ENCODE measurements at regions not wholly inside any gene's neighbourhood (a gene's known extent, or its start where the extent isn't known, plus 50 kb on each side); places are given as distances from the start of the nearest gene placed in this dataset.

GRCh38 chr19:46911456-46911855 is 50.7 kb downstream of the ARHGAP35 start:
- Histone ChIP-seq H3K4me1 (ENCODE audit: control insufficient read depth, insufficient read depth, low read depth, low read length) (peaks cover 15% of the 10 kb centered on the region), H4K8ac (ENCODE audit: low read length) (no peak overlapping the region), H3K4ac (ENCODE audit: low read depth in 1 of 2, low read length in 2 of 2) (no peak overlapping the region), H2AK5ac (ENCODE audit: low read length, severe bottlenecking) (no peak overlapping the region), H3K4me2 (ENCODE audit: low read length, poor library complexity, severe bottlenecking) (no peak overlapping the region), H3K14ac (ENCODE audit: low read length in 2 of 2) (no peak overlapping the region), H3K18ac (ENCODE audit: low read depth in 1 of 2, low read length in 2 of 2) (no peak overlapping the region), H3K27me3 (ENCODE audit: control insufficient read depth in 1 of 2, insufficient read depth in 1 of 2, low read length in 2 of 2) (no peaks in the 10 kb centered on the region), H3K27ac (ENCODE audit: low read length, poor library complexity, severe bottlenecking) (no peak overlapping the region), H3K36me3 (ENCODE audit: control insufficient read depth in 1 of 2, insufficient read depth in 2 of 2, low read depth in 1 of 2, low read length in 2 of 2) (no peaks in the 10 kb centered on the region), H2BK12ac (ENCODE audit: low read length in 2 of 2) (no peak overlapping the region), H2BK5ac (ENCODE audit: low read depth, low read length, poor library complexity, severe bottlenecking) (no peak overlapping the region), H4K91ac (ENCODE audit: low read length) (no peak overlapping the region), H3K4me3 (ENCODE audit: insufficient read depth in 1 of 2, low read depth in 1 of 2, low read length in 2 of 2) (no peak overlapping the region), H2AFZ (ENCODE audit: low read depth, low read length) (no peak overlapping the region), H3K9ac (ENCODE audit: low read length) (no peak overlapping the region), H2BK15ac (ENCODE audit: low read depth, poor library complexity, severe bottlenecking) (no peak overlapping the region), H2BK120ac (ENCODE audit: low read depth, low read length) (no peak overlapping the region), H3K79me1 (replicated peaks; ENCODE audit: low read length, poor library complexity, severe bottlenecking) (peaks cover 12% of the 10 kb centered on the region), H3K23ac (ENCODE audit: low read length in 2 of 2) (no peak overlapping the region), H3K9me3 (ENCODE audit: control insufficient read depth, low read length) (no peaks in the 10 kb centered on the region)
- DNase-seq: no peak

GRCh38 chr19:46913198-46913851 is 52.5 kb downstream of the ARHGAP35 start:
- peaks cover 11% of the 10 kb centered on the region for H3K79me1 ChIP-seq (replicated peaks; ENCODE audit: low read length, poor library complexity, severe bottlenecking)
- H4K91ac ChIP-seq (ENCODE audit: low read length): no peak overlapping the region
- H3K23ac ChIP-seq (ENCODE audit: low read length in 2 of 2): no peak overlapping the region
- no peaks in the 10 kb centered on the region for H3K27me3 ChIP-seq (ENCODE audit: control insufficient read depth in 1 of 2, insufficient read depth in 1 of 2, low read length in 2 of 2)
- H2BK120ac ChIP-seq (ENCODE audit: low read depth, low read length): no peak overlapping the region
- no peak overlapping the region for H2BK15ac ChIP-seq (ENCODE audit: low read depth, poor library complexity, severe bottlenecking)
- H3K4me2 ChIP-seq (ENCODE audit: low read length, poor library complexity, severe bottlenecking): no peak overlapping the region
- no peak for DNase-seq
- no peaks in the 10 kb centered on the region for H3K9me3 ChIP-seq (ENCODE audit: control insufficient read depth, low read length)
- peak overlapping the region in 1 of 2 experiments; percentile 54 for H3K4ac ChIP-seq (ENCODE audit: low read depth in 1 of 2, low read length in 2 of 2)
- peaks cover 14% of the 10 kb centered on the region for H3K4me1 ChIP-seq (ENCODE audit: control insufficient read depth, insufficient read depth, low read depth, low read length)
- H3K18ac ChIP-seq (ENCODE audit: low read depth in 1 of 2, low read length in 2 of 2): peak overlapping the region in 1 of 2 experiments; percentile 78
- peak overlapping the region; percentile 59 for H3K9ac ChIP-seq (ENCODE audit: low read length)
- H3K14ac ChIP-seq (ENCODE audit: low read length in 2 of 2): no peak overlapping the region
- peak overlapping the region in 1 of 2 experiments; percentile 49 for H2BK12ac ChIP-seq (ENCODE audit: low read length in 2 of 2)
- H3K4me3 ChIP-seq (ENCODE audit: insufficient read depth in 1 of 2, low read depth in 1 of 2, low read length in 2 of 2): peak overlapping the region in 1 of 2 experiments; percentile 26
- H2AK5ac ChIP-seq (ENCODE audit: low read length, severe bottlenecking): peak overlapping the region; percentile 73
- H2BK5ac ChIP-seq (ENCODE audit: low read depth, low read length, poor library complexity, severe bottlenecking): no peak overlapping the region
- peaks cover under 1% of the 10 kb centered on the region in 2 experiments for H3K36me3 ChIP-seq (ENCODE audit: control insufficient read depth in 1 of 2, insufficient read depth in 2 of 2, low read depth in 1 of 2, low read length in 2 of 2)
- H2AFZ ChIP-seq (ENCODE audit: low read depth, low read length): no peak overlapping the region
- H4K8ac ChIP-seq (ENCODE audit: low read length): no peak overlapping the region
- 26% methylated on average over 4 of the region's 6 CpGs for WGBS
- peak overlapping the region; percentile 67 for H3K27ac ChIP-seq (ENCODE audit: low read length, poor library complexity, severe bottlenecking)

GRCh38 chr19:46913852-46914430 is 53.1 kb downstream of the ARHGAP35 start:
- Histone ChIP-seq H2BK5ac (ENCODE audit: low read depth, low read length, poor library complexity, severe bottlenecking) (no peak overlapping the region), H3K9ac (ENCODE audit: low read length) (peak overlapping the region; percentile 59), H3K23ac (ENCODE audit: low read length in 2 of 2) (no peak overlapping the region), H3K27me3 (ENCODE audit: control insufficient read depth in 1 of 2, insufficient read depth in 1 of 2, low read length in 2 of 2) (no peaks in the 10 kb centered on the region), H3K18ac (ENCODE audit: low read depth in 1 of 2, low read length in 2 of 2) (no peak overlapping the region), H3K14ac (ENCODE audit: low read length in 2 of 2) (no peak overlapping the region), H3K4me1 (ENCODE audit: control insufficient read depth, insufficient read depth, low read depth, low read length) (peaks cover 13% of the 10 kb centered on the region), H2AFZ (ENCODE audit: low read depth, low read length) (no peak overlapping the region), H3K36me3 (ENCODE audit: control insufficient read depth in 1 of 2, insufficient read depth in 2 of 2, low read depth in 1 of 2, low read length in 2 of 2) (peaks cover 6% of the 10 kb centered on the region in 2 experiments), H4K8ac (ENCODE audit: low read length) (no peak overlapping the region), H2AK5ac (ENCODE audit: low read length, severe bottlenecking) (no peak overlapping the region), H3K79me1 (replicated peaks; ENCODE audit: low read length, poor library complexity, severe bottlenecking) (peaks cover 16% of the 10 kb centered on the region), H3K4ac (ENCODE audit: low read depth in 1 of 2, low read length in 2 of 2) (no peak overlapping the region), H3K9me3 (ENCODE audit: control insufficient read depth, low read length) (no peaks in the 10 kb centered on the region), H2BK120ac (ENCODE audit: low read depth, low read length) (no peak overlapping the region), H4K91ac (ENCODE audit: low read length) (no peak overlapping the region), H3K4me2 (ENCODE audit: low read length, poor library complexity, severe bottlenecking) (no peak overlapping the region), H2BK12ac (ENCODE audit: low read length in 2 of 2) (no peak overlapping the region), H3K27ac (ENCODE audit: low read length, poor library complexity, severe bottlenecking) (peak overlapping the region; percentile 67), H2BK15ac (ENCODE audit: low read depth, poor library complexity, severe bottlenecking) (no peak overlapping the region), H3K4me3 (ENCODE audit: insufficient read depth in 1 of 2, low read depth in 1 of 2, low read length in 2 of 2) (peak overlapping the region in 1 of 2 experiments; percentile 26)
- peak; percentile 88 for DNase-seq
- WGBS: 79% methylated on average over 2 of the region's 4 CpGs

- Histone ChIP-seq H3K4ac (ENCODE audit: low read depth in 1 of 2, low read length in 2 of 2) (no peak overlapping the region), H3K9me3 (ENCODE audit: control insufficient read depth, low read length) (no peaks in the 10 kb centered on the region), H3K36me3 (ENCODE audit: control insufficient read depth in 1 of 2, insufficient read depth in 2 of 2, low read depth in 1 of 2, low read length in 2 of 2) (peaks cover 14 to 21% of the 10 kb centered on the region in 2 experiments), H4K91ac (ENCODE audit: low read length) (no peak overlapping the region), H3K27ac (ENCODE audit: low read length, poor library complexity, severe bottlenecking) (no peak overlapping the region), H2BK12ac (ENCODE audit: low read length in 2 of 2) (no peak overlapping the region), H3K4me1 (ENCODE audit: control insufficient read depth, insufficient read depth, low read depth, low read length) (peaks cover 12% of the 10 kb centered on the region), H3K18ac (ENCODE audit: low read depth in 1 of 2, low read length in 2 of 2) (peak overlapping the region in 1 of 2 experiments; percentile 43), H3K4me2 (ENCODE audit: low read length, poor library complexity, severe bottlenecking) (no peak overlapping the region), H3K4me3 (ENCODE audit: insufficient read depth in 1 of 2, low read depth in 1 of 2, low read length in 2 of 2) (no peak overlapping the region), H2AFZ (ENCODE audit: low read depth, low read length) (no peak overlapping the region), H3K27me3 (ENCODE audit: control insufficient read depth in 1 of 2, insufficient read depth in 1 of 2, low read length in 2 of 2) (no peaks in the 10 kb centered on the region), H2BK15ac (ENCODE audit: low read depth, poor library complexity, severe bottlenecking) (no peak overlapping the region), H4K8ac (ENCODE audit: low read length) (no peak overlapping the region), H3K79me1 (replicated peaks; ENCODE audit: low read length, poor library complexity, severe bottlenecking) (peaks cover 17% of the 10 kb centered on the region), H3K14ac (ENCODE audit: low read length in 2 of 2) (no peak overlapping the region), H2BK5ac (ENCODE audit: low read depth, low read length, poor library complexity, severe bottlenecking) (no peak overlapping the region), H2AK5ac (ENCODE audit: low read length, severe bottlenecking) (no peak overlapping the region), H2BK120ac (ENCODE audit: low read depth, low read length) (no peak overlapping the region), H3K23ac (ENCODE audit: low read length in 2 of 2) (no peak overlapping the region), H3K9ac (ENCODE audit: low read length) (no peak overlapping the region)
- WGBS: 52% methylated on average over 2 of the region's 2 CpGs
- DNase-seq: peak; percentile 43
These were observed 54.6 kb downstream of the ARHGAP35 start for GRCh38 chr19:46915386-46915785.

All from mesenchymal stem cell (in vitro differentiated cells and primary cell).